Uterus (tissue), 2 donors: ENCODE measurements at regions not wholly inside any gene's neighbourhood (a gene's known extent, or its start where the extent isn't known, plus 50 kb on each side); places are given as distances from the start of the nearest gene placed in this dataset.

ENCODE experiments used
- CTCF ChIP-seq, 4 experiments: fragments of 200-600 bp in 2 of 4; fragments of 450-650 bp in 2 of 4; sonication (generic) in 2 of 4; IDR thresholded peaks; one replicate each; pipeline ENCODE4 v1.5.1; 2016 to 2019; ENCODE audit warnings: antibody characterized with exemption in 4 of 4, mild to moderate bottlenecking in 2 of 4, moderate library complexity in 1 of 4
- POLR2A ChIP-seq, 2 donors: fragments of 450-650 bp; IDR thresholded peaks; one replicate each; pipeline ENCODE4 v1.6.1; 2016; ENCODE audit warnings: antibody characterized with exemption in 2 of 2, mild to moderate bottlenecking in 1 of 2, moderate library complexity in 1 of 2

- TF ChIP-seq CTCF (IDR thresholded peaks at IDR 0.05) (no peak), POLR2A (IDR thresholded peaks at IDR 0.05) (no peak)
Observed at GRCh38 chr6:77178821-77179220, 284.5 kb downstream of the HTR1B start.
